ENCODE measurements at regions not wholly inside any gene's neighbourhood (a gene's known extent, or its start where the extent isn't known, plus 50 kb on each side); places are given as distances from the start of the nearest gene placed in this dataset.

GRCh38 chr3:24748520-24748919 is 253.9 kb upstream of the THRB start:
- TF ChIP-seq EZH2 (IDR thresholded peaks at IDR 0.05; ENCODE audit: insufficient read depth, poor library complexity, severe bottlenecking) (no peak), EZH2phosphoT487 (IDR thresholded peaks at IDR 0.05; ENCODE audit: insufficient read depth, low read depth) (no peak)

Measured in GM23248 (cell line).